ENCODE measurements at regions not wholly inside any gene's neighbourhood (a gene's known extent, or its start where the extent isn't known, plus 50 kb on each side); places are given as distances from the start of the nearest gene placed in this dataset.

- CTCF ChIA-PET: no interaction called here
- TF ChIP-seq L3MBTL2 (conservative IDR thresholded peaks at IDR 0.05): no peak
- TF ChIP-seq LEF1 (IDR thresholded peaks at IDR 0.05; ENCODE audit: borderline replicate concordance): no peak
- TF ChIP-seq ARNT (IDR thresholded peaks at IDR 0.05): no peak
- POLR2A ChIA-PET: no interaction called here
- DNase-seq (ENCODE audit: extremely low spot score): no peak
Observed at GRCh38 chr2:120812866-120813265, 77.2 kb downstream of the GLI2 start.

- ChIA-PET POLR2A (no interaction called here), CTCF (no interaction called here)
- DNase-seq (ENCODE audit: extremely low spot score): no peak
- TF ChIP-seq ELF4 (IDR thresholded peaks at IDR 0.05) (no peak), SP1 (IDR thresholded peaks at IDR 0.05) (no peak), HDGF (IDR thresholded peaks at IDR 0.05; ENCODE audit: borderline replicate concordance) (no peak)
Observed at GRCh38 chr2:120814352-120814751, 78.7 kb downstream of the GLI2 start.

- no peak for TF ChIP-seq ZNF384 (IDR thresholded peaks at IDR 0.05)
- no peak for TF ChIP-seq SP1 (IDR thresholded peaks at IDR 0.05)
- TF ChIP-seq ELF4 (IDR thresholded peaks at IDR 0.05): no peak
- TF ChIP-seq PKNOX1 (IDR thresholded peaks at IDR 0.05): no peak
- TF ChIP-seq CTBP1 (IDR thresholded peaks at IDR 0.05; ENCODE audit: borderline replicate concordance): no peak
- TF ChIP-seq SUZ12 (IDR thresholded peaks at IDR 0.05): no peak
- no peak for TF ChIP-seq FOXM1 (IDR thresholded peaks at IDR 0.05; ENCODE audit: borderline replicate concordance)
- TF ChIP-seq HDGF (IDR thresholded peaks at IDR 0.05; ENCODE audit: borderline replicate concordance): no peak
- TF ChIP-seq L3MBTL2 (conservative IDR thresholded peaks at IDR 0.05): no peak
- TF ChIP-seq BHLHE40 (IDR thresholded peaks at IDR 0.05; ENCODE audit: borderline replicate concordance): no peak
- TF ChIP-seq NFRKB (IDR thresholded peaks at IDR 0.05): no peak
- POLR2A ChIA-PET: interaction anchor here (1.1 kb wide), 1 partner anchor 78 kb away, joined by 3 read pairs; no protein-coding TSS in a partner anchor
- no peak for DNase-seq (ENCODE audit: extremely low spot score)
- CTCF ChIA-PET: no interaction called here
Observed at GRCh38 chr2:120815292-120815691, 79.6 kb downstream of the GLI2 start.

GRCh38 chr2:120817136-120817955, 81.7 kb downstream of the GLI2 start:
- no peak for DNase-seq (ENCODE audit: extremely low spot score)
- TF ChIP-seq NFRKB (IDR thresholded peaks at IDR 0.05) (no peak), CTBP1 (IDR thresholded peaks at IDR 0.05; ENCODE audit: borderline replicate concordance) (no peak), HDGF (IDR thresholded peaks at IDR 0.05; ENCODE audit: borderline replicate concordance) (no peak), FOXA1 (IDR thresholded peaks at IDR 0.05) (no peak), PKNOX1 (IDR thresholded peaks at IDR 0.05) (no peak), FOXM1 (IDR thresholded peaks at IDR 0.05; ENCODE audit: borderline replicate concordance) (no peak), LEF1 (IDR thresholded peaks at IDR 0.05; ENCODE audit: borderline replicate concordance) (no peak), ZNF384 (IDR thresholded peaks at IDR 0.05) (no peak), BHLHE40 (IDR thresholded peaks at IDR 0.05; ENCODE audit: borderline replicate concordance) (no peak), ELF4 (IDR thresholded peaks at IDR 0.05) (no peak), FOXK2 (IDR thresholded peaks at IDR 0.05) (no peak), L3MBTL2 (conservative IDR thresholded peaks at IDR 0.05) (no peak), SP1 (IDR thresholded peaks at IDR 0.05) (no peak)
- CTCF ChIA-PET: no interaction called here
- POLR2A ChIA-PET: no interaction called here

- ChIA-PET CTCF (no interaction called here), POLR2A (no interaction called here)
- TF ChIP-seq SP1 (IDR thresholded peaks at IDR 0.05): no peak
- TF ChIP-seq FOXK2 (IDR thresholded peaks at IDR 0.05): no peak
- no peak for TF ChIP-seq ZNF384 (IDR thresholded peaks at IDR 0.05)
- TF ChIP-seq NFRKB (IDR thresholded peaks at IDR 0.05): no peak
- TF ChIP-seq FOXM1 (IDR thresholded peaks at IDR 0.05; ENCODE audit: borderline replicate concordance): no peak
- no peak for TF ChIP-seq ELF4 (IDR thresholded peaks at IDR 0.05)
- DNase-seq (ENCODE audit: extremely low spot score): no peak
Observed at GRCh38 chr2:120817956-120818325, 82.3 kb downstream of the GLI2 start.

GRCh38 chr2:120818441-120818920, 82.8 kb downstream of the GLI2 start:
- CTCF ChIA-PET: no interaction called here
- no peak for TF ChIP-seq BHLHE40 (IDR thresholded peaks at IDR 0.05; ENCODE audit: borderline replicate concordance)
- no peak for TF ChIP-seq SP1 (IDR thresholded peaks at IDR 0.05)
- no peak for TF ChIP-seq HDGF (IDR thresholded peaks at IDR 0.05; ENCODE audit: borderline replicate concordance)
- TF ChIP-seq ARNT (IDR thresholded peaks at IDR 0.05): no peak
- TF ChIP-seq NFRKB (IDR thresholded peaks at IDR 0.05): no peak
- no peak for TF ChIP-seq ZNF384 (IDR thresholded peaks at IDR 0.05)
- no peak for DNase-seq (ENCODE audit: extremely low spot score)
- POLR2A ChIA-PET: no interaction called here

GRCh38 chr2:120819720-120820210, 84.1 kb downstream of the GLI2 start:
- CTCF ChIA-PET: interaction anchor here (1.2 kb wide), 1 partner anchor 60 kb away, joined by 3 read pairs; no protein-coding TSS in a partner anchor
- POLR2A ChIA-PET: no interaction called here
- TF ChIP-seq L3MBTL2 (conservative IDR thresholded peaks at IDR 0.05): no peak
- no peak for TF ChIP-seq ELF4 (IDR thresholded peaks at IDR 0.05)
- no peak for DNase-seq (ENCODE audit: extremely low spot score)
